Trophoblast cell (in vitro differentiated cells and primary cell): ENCODE measurements at regions not wholly inside any gene's neighbourhood (a gene's known extent, or its start where the extent isn't known, plus 50 kb on each side); places are given as distances from the start of the nearest gene placed in this dataset.

Source experiments
- DNase-seq, 2 donors: peaks; one replicate each; pipeline ENCODE4 v3.0.0-alpha.2; 2016
- H2AFZ ChIP-seq: 2 replicates; pipeline ENCODE4 v1.6.1; 2013; ENCODE audit warnings: low read length, moderate library complexity, mild to moderate bottlenecking; ENCODE audit not compliant: insufficient read depth, poor library complexity
- H2AK5ac ChIP-seq: 2 replicates; pipeline ENCODE4 v1.6.1; 2013; ENCODE audit warnings: mild to moderate bottlenecking, low read length
- H2BK120ac ChIP-seq: 2 replicates; pipeline ENCODE4 v1.6.1; 2013; ENCODE audit warnings: low read length, mild to moderate bottlenecking, moderate library complexity; ENCODE audit not compliant: insufficient read depth, poor library complexity
- H2BK12ac ChIP-seq: 2 replicates; pipeline ENCODE4 v1.6.1; 2013; ENCODE audit warnings: mild to moderate bottlenecking, low read length, moderate library complexity
- H2BK5ac ChIP-seq: 2 replicates; pipeline ENCODE4 v1.6.1; 2013; ENCODE audit warnings: low read length, low read depth, moderate library complexity, mild to moderate bottlenecking; ENCODE audit not compliant: poor library complexity
- H3K14ac ChIP-seq: 2 replicates; pipeline ENCODE4 v1.6.1; 2013; ENCODE audit warnings: mild to moderate bottlenecking, low read length
- H3K18ac ChIP-seq: 2 replicates; pipeline ENCODE4 v1.6.1; 2013; ENCODE audit warnings: mild to moderate bottlenecking, low read length
- H3K23ac ChIP-seq: 2 replicates; pipeline ENCODE4 v1.6.1; 2013; ENCODE audit warnings: low read length
- H3K27ac ChIP-seq: 2 replicates; pipeline ENCODE4 v1.5.1; 2013; ENCODE audit warnings: low read depth, mild to moderate bottlenecking, inconsistent platforms, low read length, moderate library complexity
- H3K27me3 ChIP-seq: 2 replicates; pipeline ENCODE4 v1.6.1; 2013; ENCODE audit warnings: inconsistent platforms, mild to moderate bottlenecking, low read length, moderate library complexity; ENCODE audit not compliant: insufficient read depth
- H3K36me3 ChIP-seq, 2 experiments: 1 replicate in 1 of 2; 2 replicates in 1 of 2; pipeline ENCODE4 v1.6.1; 2013; ENCODE audit warnings: low read length in 2 of 2, mild to moderate bottlenecking in 2 of 2, moderate library complexity in 1 of 2; ENCODE audit not compliant: insufficient read depth in 2 of 2, control insufficient read depth in 1 of 2
- H3K4ac ChIP-seq: 2 replicates; pipeline ENCODE4 v1.6.1; 2013; ENCODE audit warnings: low read depth, mild to moderate bottlenecking, low read length, moderate library complexity
- H3K4me1 ChIP-seq, 2 experiments: 1 replicate in 1 of 2; 2 replicates in 1 of 2; pipeline ENCODE4 v1.6.1; 2013; ENCODE audit warnings: low read length in 2 of 2, mild to moderate bottlenecking in 2 of 2, moderate library complexity in 1 of 2; ENCODE audit not compliant: insufficient read depth in 2 of 2, control insufficient read depth in 1 of 2
- H3K4me2 ChIP-seq: 2 replicates; pipeline ENCODE4 v1.6.1; 2013; ENCODE audit warnings: inconsistent platforms, mild to moderate bottlenecking, low read length, moderate library complexity
- H3K4me3 ChIP-seq: 2 replicates; pipeline ENCODE4 v1.5.1; 2013; ENCODE audit warnings: mild to moderate bottlenecking, low read depth, low read length, inconsistent platforms
- H3K79me1 ChIP-seq: one replicate; pipeline ENCODE4 v1.6.1; 2013; ENCODE audit warnings: low read length
- H3K79me2 ChIP-seq: 2 replicates; pipeline ENCODE4 v1.6.1; 2013; ENCODE audit warnings: low read length, mild to moderate bottlenecking; ENCODE audit not compliant: control insufficient read depth, insufficient read depth, poor library complexity
- H3K9ac ChIP-seq: 2 replicates; pipeline ENCODE4 v1.6.1; 2013; ENCODE audit warnings: mild to moderate bottlenecking, low read length
- H3K9me3 ChIP-seq: 2 replicates; pipeline ENCODE4 v1.6.1; 2013; ENCODE audit warnings: low read depth, mild to moderate bottlenecking, control low read depth, inconsistent platforms, low read length; ENCODE audit not compliant: insufficient read depth
- H4K12ac ChIP-seq: 2 replicates; pipeline ENCODE4 v1.6.1; 2013; ENCODE audit warnings: low read depth, mild to moderate bottlenecking, low read length, moderate library complexity
- H4K8ac ChIP-seq: 2 replicates; pipeline ENCODE4 v1.6.1; 2013; ENCODE audit warnings: low read depth, mild to moderate bottlenecking, low read length, moderate library complexity
- H4K91ac ChIP-seq: one replicate; pipeline ENCODE4 v1.6.1; 2013; ENCODE audit warnings: low read depth, mild to moderate bottlenecking, low read length, moderate library complexity
- WGBS: extraction: QIAGEN DNeasy Blood & Tissue Kit; methylation state at CpG from one replicate; pipeline ENCODE4 v1.1.7; 2013; ENCODE audit warnings: missing lambda C conversion rate; ENCODE audit not compliant: insufficient read length, insufficient coverage; ENCODE audit errors: extremely low coverage; 5-methylcytosine and 5-hydroxymethylcytosine counted together

GRCh38 chr12:28887461-28887990 lies 261.6 kb upstream of the FAR2 start:
- no peak overlapping the region for H3K4me3 ChIP-seq
- no peaks in the 10 kb centered on the region for H3K4me1 ChIP-seq
- no peak overlapping the region for H3K23ac ChIP-seq
- no peaks in the 10 kb centered on the region for H3K9me3 ChIP-seq
- no peak overlapping the region for H3K14ac ChIP-seq
- no peaks in the 10 kb centered on the region for H3K36me3 ChIP-seq
- H3K79me2 ChIP-seq: no peaks in the 10 kb centered on the region
- H4K12ac ChIP-seq: no peak overlapping the region
- DNase-seq: no peak
- no peak overlapping the region for H2BK12ac ChIP-seq
- no peak overlapping the region for H2AFZ ChIP-seq
- no peak overlapping the region for H2BK120ac ChIP-seq
- H3K4me2 ChIP-seq: no peak overlapping the region
- no peak overlapping the region for H3K27ac ChIP-seq
- H2AK5ac ChIP-seq: no peak overlapping the region
- H3K4ac ChIP-seq: no peak overlapping the region
- H2BK5ac ChIP-seq: no peak overlapping the region
- no peak overlapping the region for H3K9ac ChIP-seq
- H3K79me1 ChIP-seq: no peaks in the 10 kb centered on the region
- no peaks in the 10 kb centered on the region for H3K27me3 ChIP-seq
- no peak overlapping the region for H4K8ac ChIP-seq
- no peak overlapping the region for H4K91ac ChIP-seq
- H3K18ac ChIP-seq: no peak overlapping the region

DNA sequence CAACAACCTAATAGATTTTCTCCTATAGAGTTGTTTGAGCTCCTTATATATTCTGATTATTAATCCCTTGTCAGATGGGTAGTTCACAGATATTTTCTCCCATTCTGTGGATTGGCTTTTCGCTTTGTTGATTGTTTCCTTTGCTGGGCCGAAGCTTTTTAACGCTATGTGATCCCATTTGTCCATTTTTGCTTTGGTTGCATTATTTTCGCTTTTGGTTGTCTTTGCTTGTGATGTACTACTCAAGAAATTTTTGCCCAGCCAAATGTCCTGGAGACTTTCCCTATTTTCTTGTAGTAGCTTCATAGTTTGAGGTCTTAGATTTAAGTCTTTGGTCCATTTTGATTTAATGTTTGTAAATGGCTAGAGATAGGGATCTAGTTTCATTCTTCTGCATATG lies 258.4 kb upstream of the FAR2 start:
- Histone ChIP-seq H3K4ac (no peak overlapping the region), H2BK5ac (no peak overlapping the region), H3K4me3 (no peak overlapping the region), H3K27ac (no peak overlapping the region), H2BK120ac (no peak overlapping the region), H3K18ac (no peak overlapping the region), H3K23ac (no peak overlapping the region), H2AFZ (no peak overlapping the region), H4K12ac (no peak overlapping the region), H3K27me3 (no peaks in the 10 kb centered on the region), H3K79me2 (no peaks in the 10 kb centered on the region), H3K36me3 (no peaks in the 10 kb centered on the region), H3K79me1 (no peaks in the 10 kb centered on the region), H4K91ac (no peak overlapping the region), H2AK5ac (no peak overlapping the region), H3K9me3 (no peaks in the 10 kb centered on the region), H3K14ac (no peak overlapping the region), H3K4me2 (no peak overlapping the region), H3K4me1 (no peaks in the 10 kb centered on the region), H2BK12ac (no peak overlapping the region), H4K8ac (no peak overlapping the region), H3K9ac (no peak overlapping the region)
- DNase-seq: no peak
- no CpG with 5 or more reads among the region's 4 CpGs for WGBS

DNA sequence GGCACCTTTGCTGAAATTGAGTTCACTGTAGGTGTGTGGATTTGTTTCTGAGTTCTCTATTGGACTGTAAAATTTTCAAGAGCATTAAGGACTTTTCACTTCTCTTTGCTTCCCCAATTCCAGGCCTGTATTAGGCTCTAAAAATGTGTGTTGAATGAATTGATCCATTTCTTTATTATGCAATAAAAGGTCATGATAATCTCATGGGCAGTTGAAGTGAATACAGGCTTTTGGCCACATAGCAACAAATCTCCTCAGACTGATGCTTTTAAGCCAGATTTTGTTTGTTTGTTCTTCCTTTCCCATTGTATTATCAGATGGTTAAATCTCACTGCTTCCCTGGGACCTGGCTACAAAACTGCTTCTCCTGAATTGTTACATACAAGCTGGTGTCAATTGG lies 258.0 kb upstream of the FAR2 start:
- Histone ChIP-seq H4K12ac (no peak overlapping the region), H2AFZ (no peak overlapping the region), H3K79me2 (no peaks in the 10 kb centered on the region), H3K4ac (no peak overlapping the region), H2BK5ac (no peak overlapping the region), H4K91ac (no peak overlapping the region), H3K9me3 (no peaks in the 10 kb centered on the region), H3K36me3 (no peaks in the 10 kb centered on the region), H3K4me1 (no peaks in the 10 kb centered on the region), H3K4me3 (no peak overlapping the region), H3K27me3 (no peaks in the 10 kb centered on the region), H3K14ac (no peak overlapping the region), H3K27ac (no peak overlapping the region), H2BK120ac (no peak overlapping the region), H3K9ac (no peak overlapping the region), H3K79me1 (no peaks in the 10 kb centered on the region), H4K8ac (no peak overlapping the region), H3K18ac (no peak overlapping the region), H2AK5ac (no peak overlapping the region), H2BK12ac (no peak overlapping the region), H3K23ac (no peak overlapping the region), H3K4me2 (no peak overlapping the region)
- no peak for DNase-seq

DNA sequence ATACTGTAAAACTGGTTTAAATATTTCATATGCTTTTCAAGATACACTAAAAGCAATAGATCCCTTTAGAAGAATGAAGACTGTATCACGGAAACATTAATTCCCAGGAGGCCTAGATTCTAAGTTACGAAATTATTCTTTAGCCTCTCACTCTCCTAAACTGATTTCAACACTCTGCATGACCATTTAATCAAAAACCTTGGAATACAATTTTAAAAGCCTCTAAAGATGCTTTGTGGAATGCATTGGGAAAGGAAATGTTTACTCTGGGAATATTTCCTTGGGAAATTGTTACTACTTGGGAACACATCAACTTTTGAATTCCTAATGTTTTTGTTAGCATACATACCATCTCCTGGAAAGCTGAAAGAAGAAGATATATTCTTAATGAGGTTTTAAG lies 255.7 kb upstream of the FAR2 start:
- Histone ChIP-seq H2BK12ac (no peak overlapping the region), H3K36me3 (no peaks in the 10 kb centered on the region), H3K27ac (no peak overlapping the region), H3K9ac (no peak overlapping the region), H2AK5ac (no peak overlapping the region), H3K79me1 (no peaks in the 10 kb centered on the region), H2AFZ (no peak overlapping the region), H2BK5ac (no peak overlapping the region), H3K9me3 (no peaks in the 10 kb centered on the region), H3K79me2 (no peaks in the 10 kb centered on the region), H3K14ac (no peak overlapping the region), H3K18ac (no peak overlapping the region), H3K4me2 (no peak overlapping the region), H4K8ac (no peak overlapping the region), H3K23ac (no peak overlapping the region), H2BK120ac (no peak overlapping the region), H3K4ac (no peak overlapping the region), H3K4me3 (no peak overlapping the region), H4K91ac (no peak overlapping the region), H3K27me3 (no peaks in the 10 kb centered on the region), H3K4me1 (no peaks in the 10 kb centered on the region), H4K12ac (no peak overlapping the region)
- no peak for DNase-seq
- WGBS: no CpG with 5 or more reads among the region's 2 CpGs
